HG02870 (cell line): ENCODE measurements at regions not wholly inside any gene's neighbourhood (a gene's known extent, or its start where the extent isn't known, plus 50 kb on each side); places are given as distances from the start of the nearest gene placed in this dataset.
"Not testable (repeated sequence)": the region's sequence is repeated elsewhere in the genome, so short reads cannot be mapped to it uniquely, and the experiment has no call there.

Experiments
- ATAC-seq: cut with Tn5 transposase; IDR thresholded peaks from one replicate; pipeline ENCODE4 v1.9.1; 2021; ENCODE audit warnings: mild to moderate bottlenecking, moderate library complexity; ENCODE audit not compliant: unreplicated experiment

- no peak for ATAC-seq
Measured at GRCh38 chr2:175619179-175620045, 382.7 kb downstream of the LNPK start.

- ATAC-seq, result no peak
Measured at GRCh38 chr2:175612280-175612679, 389.8 kb downstream of the LNPK start.

- ATAC-seq, result no peak
Measured at GRCh38 chr2:175606010-175606841, 395.8 kb downstream of the LNPK start.

- ATAC-seq, result no peak
Measured at GRCh38 chr2:175605640-175606009, 396.4 kb downstream of the LNPK start.

- ATAC-seq, result no peak
Measured at GRCh38 chr2:175601969-175602368, 400.1 kb downstream of the LNPK start.

GRCh38 chr2:175599966-175600831, 401.9 kb downstream of the LNPK start:
- no peak for ATAC-seq

GRCh38 chr2:175597286-175597685, 404.8 kb downstream of the LNPK start:
- ATAC-seq, result no peak

GRCh38 chr2:175595139-175595538, 406.9 kb downstream of the LNPK start:
- ATAC-seq, result no peak

GRCh38 chr2:175593686-175594525, 408.2 kb downstream of the LNPK start:
- ATAC-seq, result not testable (repeated sequence)

- ATAC-seq, result not testable (repeated sequence)
Measured at GRCh38 chr2:175588213-175588612, 406.7 kb upstream of the ATP5MC3 start.

GRCh38 chr2:175585496-175585895, 404.0 kb upstream of the ATP5MC3 start:
- ATAC-seq, result no peak

- ATAC-seq, result no peak
Measured at GRCh38 chr2:175580652-175581051, 399.1 kb upstream of the ATP5MC3 start.

- ATAC-seq, result no peak
Measured at GRCh38 chr2:175579646-175580045, 398.1 kb upstream of the ATP5MC3 start.

GRCh38 chr2:175577368-175577970, 396.0 kb upstream of the ATP5MC3 start:
- ATAC-seq, result no peak

- no peak for ATAC-seq
Measured at GRCh38 chr2:175576875-175577274, 395.4 kb upstream of the ATP5MC3 start.

GRCh38 chr2:175576270-175576669, 394.8 kb upstream of the ATP5MC3 start:
- ATAC-seq, result no peak

GRCh38 chr2:175575346-175576258, 394.1 kb upstream of the ATP5MC3 start:
- peak; percentile 98 for ATAC-seq

- ATAC-seq, result no peak
Measured at GRCh38 chr2:175574069-175574468, 392.6 kb upstream of the ATP5MC3 start.
